ENCODE measurements at regions not wholly inside any gene's neighbourhood (a gene's known extent, or its start where the extent isn't known, plus 50 kb on each side); places are given as distances from the start of the nearest gene placed in this dataset.

- Histone ChIP-seq H3K4me2 (no peak overlapping the region), H4K20me1 (ENCODE audit: insufficient read depth) (no peaks in the 10 kb centered on the region), H3K36me3 (replicated peaks in 1 of 2; ENCODE audit: control insufficient read depth in 1 of 2, insufficient read depth in 2 of 2, low read length in 1 of 2) (no peaks in the 10 kb centered on the region), H3K4me3 (ENCODE audit: low read depth in 2 of 2, low read length in 1 of 2) (no peak overlapping the region), H3K27ac (ENCODE audit: low read depth in 2 of 2, low read length in 1 of 2) (no peak overlapping the region), H3F3A (replicated peaks; ENCODE audit: insufficient read depth) (no peaks in the 10 kb centered on the region), H3K4me1 (ENCODE audit: control insufficient read depth in 1 of 2, insufficient read depth in 2 of 2, low read depth in 1 of 2, low read length in 1 of 2) (peaks cover 0 to 33% of the 10 kb centered on the region in 2 experiments; a peak in 2 of 4 replicates), H2AFZ (ENCODE audit: low read depth) (no peak overlapping the region), H3K9me3 (no peaks in the 10 kb centered on the region), H3K9ac (no peak overlapping the region), H3K9me2 (no peaks in the 10 kb centered on the region), H3K27me3 (ENCODE audit: insufficient read depth) (no peaks in the 10 kb centered on the region), H3K79me2 (ENCODE audit: insufficient read depth) (no peaks in the 10 kb centered on the region)
- ChIA-PET CTCF (no interaction called here), POLR2A (no interaction called here)
- WGBS (ENCODE audit: low lambda C conversion rate) = 52% methylated on average over 20 of the region's 29 CpGs
- peak; percentile 20 for DNase-seq
- TF ChIP-seq FOXJ3 (CRISPR knock-in tag; IDR thresholded peaks at IDR 0.05) (no peak), RCOR1 (IDR thresholded peaks at IDR 0.05; ENCODE audit: low read length) (no peak), USF1 (IDR thresholded peaks at IDR 0.05; ENCODE audit: borderline replicate concordance, low read depth) (no peak), MEF2A (IDR thresholded peaks at IDR 0.05; ENCODE audit: borderline replicate concordance, low read depth) (no peak), JUND (IDR thresholded peaks at IDR 0.05) (no peak), TEAD4 (IDR thresholded peaks at IDR 0.05; ENCODE audit: borderline replicate concordance, insufficient read depth) (no peak), CHD2 (IDR thresholded peaks at IDR 0.05; ENCODE audit: low read length, partially characterized antibody) (no peak)
Observed at GRCh38 chr2:240322231-240322955, 113.1 kb upstream of the GPC1 start.

DNA sequence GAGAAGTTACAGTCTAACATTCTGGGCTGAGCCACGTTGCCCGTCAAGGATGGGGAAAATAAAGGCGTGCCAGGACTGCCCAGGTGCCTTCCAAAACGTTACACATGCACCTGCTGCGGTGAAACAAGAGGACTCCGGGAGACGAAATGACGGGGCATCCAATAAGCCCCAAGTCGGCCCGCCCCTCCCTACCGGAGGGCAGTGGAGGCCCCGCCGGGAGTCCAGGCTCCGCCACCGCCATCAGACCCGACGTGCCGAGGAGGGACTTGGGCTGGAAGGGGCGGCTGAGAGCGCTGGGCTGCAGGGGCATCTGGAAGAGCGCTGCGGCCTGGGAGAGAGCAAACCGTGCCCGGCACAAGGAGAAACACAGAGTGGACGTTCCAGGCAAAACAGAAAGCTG, 112.5 kb upstream of the GPC1 start:
- Histone ChIP-seq H3K36me3 (replicated peaks in 1 of 2; ENCODE audit: control insufficient read depth in 1 of 2, insufficient read depth in 2 of 2, low read length in 1 of 2) (no peaks in the 10 kb centered on the region), H3K4me3 (ENCODE audit: low read depth in 2 of 2, low read length in 1 of 2) (no peak overlapping the region), H3K4me1 (ENCODE audit: control insufficient read depth in 1 of 2, insufficient read depth in 2 of 2, low read depth in 1 of 2, low read length in 1 of 2) (peaks cover 0 to 33% of the 10 kb centered on the region in 2 experiments; a peak in 2 of 4 replicates), H2AFZ (ENCODE audit: low read depth) (no peak overlapping the region), H3K27ac (ENCODE audit: low read depth in 2 of 2, low read length in 1 of 2) (no peak overlapping the region), H3K9me2 (no peaks in the 10 kb centered on the region), H4K20me1 (ENCODE audit: insufficient read depth) (no peaks in the 10 kb centered on the region), H3K27me3 (ENCODE audit: insufficient read depth) (no peaks in the 10 kb centered on the region), H3F3A (replicated peaks; ENCODE audit: insufficient read depth) (no peaks in the 10 kb centered on the region), H3K79me2 (ENCODE audit: insufficient read depth) (no peaks in the 10 kb centered on the region), H3K9me3 (no peaks in the 10 kb centered on the region), H3K4me2 (no peak overlapping the region), H3K9ac (no peak overlapping the region)
- TF ChIP-seq TCF12 (IDR thresholded peaks at IDR 0.05) = no peak
- TF ChIP-seq TAF1 (IDR thresholded peaks at IDR 0.05; ENCODE audit: borderline replicate concordance, low read depth, low read length) = no peak
- TF ChIP-seq, protein P1, sequence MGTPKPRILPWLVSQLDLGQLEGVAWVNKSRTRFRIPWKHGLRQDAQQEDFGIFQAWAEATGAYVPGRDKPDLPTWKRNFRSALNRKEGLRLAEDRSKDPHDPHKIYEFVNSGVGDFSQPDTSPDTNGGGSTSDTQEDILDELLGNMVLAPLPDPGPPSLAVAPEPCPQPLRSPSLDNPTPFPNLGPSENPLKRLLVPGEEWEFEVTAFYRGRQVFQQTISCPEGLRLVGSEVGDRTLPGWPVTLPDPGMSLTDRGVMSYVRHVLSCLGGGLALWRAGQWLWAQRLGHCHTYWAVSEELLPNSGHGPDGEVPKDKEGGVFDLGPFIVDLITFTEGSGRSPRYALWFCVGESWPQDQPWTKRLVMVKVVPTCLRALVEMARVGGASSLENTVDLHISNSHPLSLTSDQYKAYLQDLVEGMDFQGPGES (IDR thresholded peaks at IDR 0.05; ENCODE audit: low read depth, low read length) = no peak
- TF ChIP-seq POLR2AphosphoS5 (IDR thresholded peaks at IDR 0.05; ENCODE audit: low read depth, low read length) = no peak
- TF ChIP-seq, protein P2, sequence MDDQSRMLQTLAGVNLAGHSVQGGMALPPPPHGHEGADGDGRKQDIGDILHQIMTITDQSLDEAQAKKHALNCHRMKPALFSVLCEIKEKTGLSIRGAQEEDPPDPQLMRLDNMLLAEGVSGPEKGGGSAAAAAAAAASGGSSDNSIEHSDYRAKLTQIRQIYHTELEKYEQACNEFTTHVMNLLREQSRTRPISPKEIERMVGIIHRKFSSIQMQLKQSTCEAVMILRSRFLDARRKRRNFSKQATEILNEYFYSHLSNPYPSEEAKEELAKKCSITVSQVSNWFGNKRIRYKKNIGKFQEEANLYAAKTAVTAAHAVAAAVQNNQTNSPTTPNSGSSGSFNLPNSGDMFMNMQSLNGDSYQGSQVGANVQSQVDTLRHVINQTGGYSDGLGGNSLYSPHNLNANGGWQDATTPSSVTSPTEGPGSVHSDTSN (IDR thresholded peaks at IDR 0.05) = no peak
- no peak for TF ChIP-seq TEAD4 (IDR thresholded peaks at IDR 0.05; ENCODE audit: borderline replicate concordance, insufficient read depth)
- TF ChIP-seq FOXM1 (IDR thresholded peaks at IDR 0.05; ENCODE audit: low read depth) = no peak
- no peak for TF ChIP-seq NFIC (IDR thresholded peaks at IDR 0.05; ENCODE audit: borderline replicate concordance)
- TF ChIP-seq ELF1 (IDR thresholded peaks at IDR 0.05) = no peak
- no peak for TF ChIP-seq RXRA (IDR thresholded peaks at IDR 0.05; ENCODE audit: borderline replicate concordance, low read depth)
- no peak for TF ChIP-seq EZH2phosphoT487 (IDR thresholded peaks at IDR 0.05; ENCODE audit: borderline replicate concordance, low read depth)
- TF ChIP-seq MXI1 (IDR thresholded peaks at IDR 0.05; ENCODE audit: low read depth, low read length) = no peak
- TF ChIP-seq GABPA (IDR thresholded peaks at IDR 0.05; ENCODE audit: low read depth) = no peak
- TF ChIP-seq USF1 (IDR thresholded peaks at IDR 0.05; ENCODE audit: borderline replicate concordance, low read depth) = no peak
- no peak for TF ChIP-seq REST (IDR thresholded peaks at IDR 0.05; ENCODE audit: low read depth, low read length)
- TF ChIP-seq JUND (IDR thresholded peaks at IDR 0.05) = no peak
- CTCF ChIA-PET = no interaction called here
- POLR2A ChIA-PET = no interaction called here
- WGBS (ENCODE audit: low lambda C conversion rate) = 54% methylated on average over 16 of the region's 25 CpGs
- DNase-seq = peak; percentile 23

All from SK-N-SH (cell line).